Adrenal gland (tissue), 5 donors: ENCODE measurements at regions not wholly inside any gene's neighbourhood (a gene's known extent, or its start where the extent isn't known, plus 50 kb on each side); places are given as distances from the start of the nearest gene placed in this dataset.

Source experiments
- POLR2A ChIP-seq, 2 donors: fragments of 450-650 bp; IDR thresholded peaks; one replicate each; pipeline ENCODE4 v1.6.1; 2017; ENCODE audit warnings: antibody characterized with exemption in 2 of 2, mild to moderate bottlenecking in 2 of 2, moderate library complexity in 1 of 2
- TF ChIP-seq, protein P1 (sequence below), 6 experiments: fragments of 450-650 bp in 4 of 6; fragments of 200-600 bp in 2 of 6; sonication (generic) in 1 of 6; IDR thresholded peaks; 1 replicate in 5 of 6; 2 replicates in 1 of 6; pipeline versions ENCODE4 v1.5.1 to v1.8.0; 2016 to 2021; ENCODE audit warnings: antibody characterized with exemption in 6 of 6, mild to moderate bottlenecking in 2 of 6, moderate library complexity in 1 of 6
- donor health status: DM: no; HTN: no; CAD: no.

DNA sequence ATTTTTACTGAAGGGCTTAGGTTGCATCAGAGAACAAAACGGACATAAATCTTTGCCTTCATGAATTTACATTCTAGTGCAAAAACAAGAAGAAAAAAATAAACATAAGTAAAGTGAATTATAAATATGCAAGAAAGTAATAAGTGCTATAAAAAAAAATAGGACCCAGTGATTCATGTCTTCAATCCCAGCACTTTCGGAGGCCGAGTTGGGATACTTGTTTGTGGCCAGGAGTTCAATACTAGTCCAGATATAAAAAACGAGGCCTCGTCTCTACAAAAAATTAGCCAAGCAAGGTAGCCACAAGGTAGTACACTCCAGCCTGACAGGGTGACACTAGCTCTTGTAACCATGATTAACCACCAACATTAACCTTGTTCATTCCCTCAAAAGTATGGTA is 193.5 kb downstream of the SIM1 start:
- no peak for TF ChIP-seq POLR2A (IDR thresholded peaks at IDR 0.05)
- TF ChIP-seq, protein P1, sequence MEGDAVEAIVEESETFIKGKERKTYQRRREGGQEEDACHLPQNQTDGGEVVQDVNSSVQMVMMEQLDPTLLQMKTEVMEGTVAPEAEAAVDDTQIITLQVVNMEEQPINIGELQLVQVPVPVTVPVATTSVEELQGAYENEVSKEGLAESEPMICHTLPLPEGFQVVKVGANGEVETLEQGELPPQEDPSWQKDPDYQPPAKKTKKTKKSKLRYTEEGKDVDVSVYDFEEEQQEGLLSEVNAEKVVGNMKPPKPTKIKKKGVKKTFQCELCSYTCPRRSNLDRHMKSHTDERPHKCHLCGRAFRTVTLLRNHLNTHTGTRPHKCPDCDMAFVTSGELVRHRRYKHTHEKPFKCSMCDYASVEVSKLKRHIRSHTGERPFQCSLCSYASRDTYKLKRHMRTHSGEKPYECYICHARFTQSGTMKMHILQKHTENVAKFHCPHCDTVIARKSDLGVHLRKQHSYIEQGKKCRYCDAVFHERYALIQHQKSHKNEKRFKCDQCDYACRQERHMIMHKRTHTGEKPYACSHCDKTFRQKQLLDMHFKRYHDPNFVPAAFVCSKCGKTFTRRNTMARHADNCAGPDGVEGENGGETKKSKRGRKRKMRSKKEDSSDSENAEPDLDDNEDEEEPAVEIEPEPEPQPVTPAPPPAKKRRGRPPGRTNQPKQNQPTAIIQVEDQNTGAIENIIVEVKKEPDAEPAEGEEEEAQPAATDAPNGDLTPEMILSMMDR (IDR thresholded peaks at IDR 0.05): no peak
